PC-3 (cell line): ENCODE measurements at regions not wholly inside any gene's neighbourhood (a gene's known extent, or its start where the extent isn't known, plus 50 kb on each side); places are given as distances from the start of the nearest gene placed in this dataset.

Experiments
- EZH2 ChIP-seq: fragments of 300-600 bp; sonication (generic); IDR thresholded peaks from one replicate; pipeline ENCODE4 v1.6.1; 2017; ENCODE audit warnings: antibody characterized with exemption, mild to moderate bottlenecking, low read length; ENCODE audit not compliant: unreplicated experiment
- EZH2phosphoT487 ChIP-seq: fragments of 300-600 bp; sonication (generic); IDR thresholded peaks from 2 replicates; pipeline ENCODE4 v1.6.1; 2018; ENCODE audit warnings: mild to moderate bottlenecking, antibody characterized with exemption, low read length, borderline replicate concordance
- TF ChIP-seq, protein P1 (sequence below): fragments of 300-600 bp; sonication (generic); conservative IDR thresholded peaks from 2 replicates; pipeline ENCODE4 v1.5.1; 2017; ENCODE audit warnings: antibody characterized with exemption, low read depth, mild to moderate bottlenecking, low read length

GRCh38 chr20:53750827-53751619 lies 157.4 kb upstream of the ZNF217 start:
- TF ChIP-seq, protein P1, sequence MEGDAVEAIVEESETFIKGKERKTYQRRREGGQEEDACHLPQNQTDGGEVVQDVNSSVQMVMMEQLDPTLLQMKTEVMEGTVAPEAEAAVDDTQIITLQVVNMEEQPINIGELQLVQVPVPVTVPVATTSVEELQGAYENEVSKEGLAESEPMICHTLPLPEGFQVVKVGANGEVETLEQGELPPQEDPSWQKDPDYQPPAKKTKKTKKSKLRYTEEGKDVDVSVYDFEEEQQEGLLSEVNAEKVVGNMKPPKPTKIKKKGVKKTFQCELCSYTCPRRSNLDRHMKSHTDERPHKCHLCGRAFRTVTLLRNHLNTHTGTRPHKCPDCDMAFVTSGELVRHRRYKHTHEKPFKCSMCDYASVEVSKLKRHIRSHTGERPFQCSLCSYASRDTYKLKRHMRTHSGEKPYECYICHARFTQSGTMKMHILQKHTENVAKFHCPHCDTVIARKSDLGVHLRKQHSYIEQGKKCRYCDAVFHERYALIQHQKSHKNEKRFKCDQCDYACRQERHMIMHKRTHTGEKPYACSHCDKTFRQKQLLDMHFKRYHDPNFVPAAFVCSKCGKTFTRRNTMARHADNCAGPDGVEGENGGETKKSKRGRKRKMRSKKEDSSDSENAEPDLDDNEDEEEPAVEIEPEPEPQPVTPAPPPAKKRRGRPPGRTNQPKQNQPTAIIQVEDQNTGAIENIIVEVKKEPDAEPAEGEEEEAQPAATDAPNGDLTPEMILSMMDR = no peak
- TF ChIP-seq EZH2 (no peak), EZH2phosphoT487 (no peak)
